Neural progenitor cell (in vitro differentiated cells): ENCODE measurements at regions not wholly inside any gene's neighbourhood (a gene's known extent, or its start where the extent isn't known, plus 50 kb on each side); places are given as distances from the start of the nearest gene placed in this dataset.

Experiments used
- DNase-seq: peaks from one replicate; pipeline ENCODE4 v3.0.0-alpha.2; 2016; ENCODE audit warnings: low spot score
- H2AFZ ChIP-seq: fragments of 200-600 bp; sonication (generic); replicated peaks from 2 replicates; pipeline ENCODE4 v1.6.1; 2016; ENCODE audit warnings: antibody characterized with exemption
- H3F3A ChIP-seq: fragments of 200-600 bp; sonication (generic); 2 replicates; pipeline ENCODE4 v1.6.1; 2016; ENCODE audit warnings: antibody characterized with exemption, low read depth
- H3K27ac ChIP-seq: fragments of 200-600 bp; sonication (generic); 2 replicates; pipeline ENCODE4 v1.5.1; 2016; ENCODE audit warnings: mild to moderate bottlenecking
- H3K27me3 ChIP-seq: fragments of 200-600 bp; sonication (generic); 2 replicates; pipeline ENCODE4 v1.6.1; 2016; ENCODE audit warnings: mild to moderate bottlenecking, moderate library complexity
- H3K36me3 ChIP-seq: fragments of 200-600 bp; sonication (generic); 2 replicates; pipeline ENCODE4 v1.5.1; 2016
- H3K4me1 ChIP-seq: fragments of 200-600 bp; sonication (generic); 2 replicates; pipeline ENCODE4 v1.6.1; 2016; ENCODE audit warnings: mixed run types
- H3K4me2 ChIP-seq: fragments of 200-600 bp; sonication (generic); 2 replicates; pipeline ENCODE4 v1.6.1; 2016
- H3K4me3 ChIP-seq: fragments of 200-600 bp; sonication (generic); 2 replicates; pipeline ENCODE4 v1.5.1; 2016
- H3K79me2 ChIP-seq: fragments of 200-600 bp; sonication (generic); 2 replicates; pipeline ENCODE4 v1.6.1; 2016; ENCODE audit warnings: low read depth
- H3K9ac ChIP-seq: fragments of 200-600 bp; sonication (generic); 2 replicates; pipeline ENCODE4 v1.6.1; 2016
- H3K9me3 ChIP-seq: fragments of 200-600 bp; sonication (generic); 2 replicates; pipeline ENCODE4 v1.5.1; 2016; ENCODE audit warnings: low read depth
- H4K20me1 ChIP-seq: fragments of 200-600 bp; sonication (generic); 2 replicates; pipeline ENCODE4 v1.6.1; 2016; ENCODE audit warnings: low read depth
- H3K27ac Mint-ChIP-seq: 3 replicates; pipeline ENCODE4 v1.8.0; 2021; ENCODE audit warnings: mixed read lengths
- H3K27me3 Mint-ChIP-seq: 2 replicates; pipeline ENCODE4 v1.8.0; 2022; ENCODE audit warnings: low read depth, mild to moderate bottlenecking, inconsistent platforms, moderate library complexity, mixed read lengths; ENCODE audit not compliant: insufficient read depth
- H3K36me3 Mint-ChIP-seq: 3 replicates; pipeline ENCODE4 v1.8.0; 2021; ENCODE audit warnings: mixed read lengths
- H3K4me1 Mint-ChIP-seq: 3 replicates; pipeline ENCODE4 v1.8.0; 2021; ENCODE audit warnings: mixed read lengths
- H3K4me3 Mint-ChIP-seq: 3 replicates; pipeline ENCODE4 v1.8.0; 2021; ENCODE audit warnings: mild to moderate bottlenecking, moderate library complexity, mixed read lengths
- H3K9me3 Mint-ChIP-seq: 3 replicates; pipeline ENCODE4 v1.8.0; 2020; ENCODE audit warnings: mixed read lengths
- CTCF ChIP-seq: fragments of 200-600 bp; sonication (generic); IDR thresholded peaks from 2 replicates; pipeline ENCODE4 v1.5.1; 2017; ENCODE audit warnings: antibody characterized with exemption, mild to moderate bottlenecking
- EZH2 ChIP-seq: fragments of 200-600 bp; sonication (generic); IDR thresholded peaks from 2 replicates; pipeline ENCODE4 v1.6.1; 2017; ENCODE audit warnings: antibody characterized with exemption, mild to moderate bottlenecking, moderate library complexity
- EZH2phosphoT487 ChIP-seq: fragments of 200-600 bp; sonication (generic); IDR thresholded peaks from 2 replicates; pipeline ENCODE4 v1.6.1; 2017; ENCODE audit warnings: antibody characterized with exemption

GRCh38 chr5:144771802-144772201 lies 601.1 kb downstream of the KCTD16 start:
- no peaks in the 10 kb centered on the region for H4K20me1 ChIP-seq
- no peak overlapping the region for H3K27ac ChIP-seq
- no peak for DNase-seq
- TF ChIP-seq EZH2phosphoT487 (no peak), CTCF (no peak), EZH2 (no peak)
- no peak overlapping the region for H3K9ac ChIP-seq
- no peaks in the 10 kb centered on the region for H3K36me3 ChIP-seq
- no peaks in the 10 kb centered on the region for H3K27me3 Mint-ChIP-seq
- no peaks in the 10 kb centered on the region for H3K9me3 ChIP-seq
- no peak overlapping the region for H3K4me3 Mint-ChIP-seq
- no peaks in the 10 kb centered on the region for H3K4me1 ChIP-seq
- no peaks in the 10 kb centered on the region for H3F3A ChIP-seq
- no peaks in the 10 kb centered on the region for H3K27me3 ChIP-seq
- H3K79me2 ChIP-seq, result no peaks in the 10 kb centered on the region
- H3K4me2 ChIP-seq, result no peak overlapping the region
- no peak overlapping the region for H3K4me3 ChIP-seq
- no peak overlapping the region for H3K27ac Mint-ChIP-seq
- H3K4me1 Mint-ChIP-seq, result no peaks in the 10 kb centered on the region
- H3K36me3 Mint-ChIP-seq, result no peaks in the 10 kb centered on the region
- no peaks in the 10 kb centered on the region for H3K9me3 Mint-ChIP-seq
- H2AFZ ChIP-seq, result no peak overlapping the region

- no peaks in the 10 kb centered on the region for H4K20me1 ChIP-seq
- peak overlapping the region; percentile 95 for H3K27ac Mint-ChIP-seq
- H3K4me2 ChIP-seq, result peak overlapping the region; percentile 30
- H3K36me3 ChIP-seq, result no peaks in the 10 kb centered on the region
- H3K36me3 Mint-ChIP-seq, result no peaks in the 10 kb centered on the region
- peaks cover 20% of the 10 kb centered on the region for H3K9me3 Mint-ChIP-seq
- H3K27me3 Mint-ChIP-seq, result peaks cover 7% of the 10 kb centered on the region
- peaks cover 16% of the 10 kb centered on the region for H3K4me1 Mint-ChIP-seq
- no peaks in the 10 kb centered on the region for H3K9me3 ChIP-seq
- H3F3A ChIP-seq, result peaks cover 6% of the 10 kb centered on the region
- no peak overlapping the region for H2AFZ ChIP-seq
- no peak overlapping the region for H3K4me3 Mint-ChIP-seq
- H3K4me1 ChIP-seq, result peaks cover 19% of the 10 kb centered on the region
- no peaks in the 10 kb centered on the region for H3K79me2 ChIP-seq
- DNase-seq, result peak; percentile 60
- no peak overlapping the region for H3K9ac ChIP-seq
- no peaks in the 10 kb centered on the region for H3K27me3 ChIP-seq
- no peak overlapping the region for H3K27ac ChIP-seq
- no peak overlapping the region for H3K4me3 ChIP-seq
- TF ChIP-seq CTCF, result no peak
- no peak for TF ChIP-seq EZH2
- no peak for TF ChIP-seq EZH2phosphoT487
These were observed 571.7 kb downstream of the KCTD16 start for GRCh38 chr5:144742361-144742760.

GRCh38 chr5:144731786-144732185 lies 561.1 kb downstream of the KCTD16 start:
- TF ChIP-seq EZH2phosphoT487, result no peak
- no peak for TF ChIP-seq EZH2
- TF ChIP-seq CTCF, result no peak
- no peaks in the 10 kb centered on the region for H3K27me3 ChIP-seq
- no peaks in the 10 kb centered on the region for H3K79me2 ChIP-seq
- no peaks in the 10 kb centered on the region for H3F3A ChIP-seq
- H3K27ac ChIP-seq, result no peak overlapping the region
- no peak overlapping the region for H3K4me2 ChIP-seq
- H3K36me3 ChIP-seq, result no peaks in the 10 kb centered on the region
- H3K4me3 Mint-ChIP-seq, result no peak overlapping the region
- DNase-seq, result no peak
- H3K4me1 ChIP-seq, result no peaks in the 10 kb centered on the region
- H3K9me3 ChIP-seq, result peaks cover 10% of the 10 kb centered on the region
- no peak overlapping the region for H3K9ac ChIP-seq
- H3K27ac Mint-ChIP-seq, result no peak overlapping the region
- peaks cover 30% of the 10 kb centered on the region for H3K9me3 Mint-ChIP-seq
- H3K27me3 Mint-ChIP-seq, result no peaks in the 10 kb centered on the region
- H4K20me1 ChIP-seq, result no peaks in the 10 kb centered on the region
- peaks cover 4% of the 10 kb centered on the region for H3K36me3 Mint-ChIP-seq
- H2AFZ ChIP-seq, result no peak overlapping the region
- H3K4me3 ChIP-seq, result no peak overlapping the region
- no peaks in the 10 kb centered on the region for H3K4me1 Mint-ChIP-seq
